Neuronal stem cell (in vitro differentiated cells): ENCODE measurements at regions not wholly inside any gene's neighbourhood (a gene's known extent, or its start where the extent isn't known, plus 50 kb on each side); places are given as distances from the start of the nearest gene placed in this dataset.

Experiments used
- DNase-seq: peaks from one replicate; pipeline ENCODE4 v3.0.0-alpha.2; 2013; ENCODE audit warnings: low spot score
- H2AFZ ChIP-seq: one replicate; pipeline ENCODE4 v1.6.1; 2013; ENCODE audit warnings: mild to moderate bottlenecking, low read length, inconsistent platforms
- H2AK5ac ChIP-seq: 2 replicates; pipeline ENCODE4 v1.6.1; 2013; ENCODE audit warnings: low read depth, mild to moderate bottlenecking, inconsistent platforms, low read length, moderate library complexity, mixed read lengths
- H2BK120ac ChIP-seq: 2 replicates; pipeline ENCODE4 v1.6.1; 2013; ENCODE audit warnings: low read depth, mild to moderate bottlenecking, inconsistent platforms, low read length, moderate library complexity, mixed read lengths
- H2BK12ac ChIP-seq: one replicate; pipeline ENCODE4 v1.6.1; 2013; ENCODE audit warnings: low read length, inconsistent platforms
- H2BK15ac ChIP-seq: 2 replicates; pipeline ENCODE4 v1.6.1; 2013; ENCODE audit warnings: mild to moderate bottlenecking, low read length, inconsistent platforms, mixed read lengths
- H2BK5ac ChIP-seq: one replicate; pipeline ENCODE4 v1.6.1; 2013; ENCODE audit warnings: inconsistent platforms, mild to moderate bottlenecking, low read length, moderate library complexity
- H3K14ac ChIP-seq: one replicate; pipeline ENCODE4 v1.6.1; 2013; ENCODE audit warnings: low read length, inconsistent platforms
- H3K18ac ChIP-seq: 2 replicates; pipeline ENCODE4 v1.6.1; 2013; ENCODE audit warnings: low read length, inconsistent platforms
- H3K23ac ChIP-seq: 2 replicates; pipeline ENCODE4 v1.6.1; 2013; ENCODE audit warnings: low read depth, mild to moderate bottlenecking, mixed read lengths, low read length, inconsistent platforms; ENCODE audit not compliant: poor library complexity
- H3K27ac ChIP-seq: replicated peaks from 3 replicates; pipeline ENCODE4 v1.5.1; 2013; ENCODE audit warnings: low read length, inconsistent platforms
- H3K27me3 ChIP-seq, 3 experiments: 2 replicates each; pipeline ENCODE4 v1.6.1; 2013; ENCODE audit warnings: low read length in 3 of 3, mild to moderate bottlenecking in 2 of 3, inconsistent platforms in 1 of 3, low read depth in 1 of 3, mixed read lengths in 1 of 3, moderate library complexity in 1 of 3; ENCODE audit not compliant: control insufficient read depth in 3 of 3, insufficient read depth in 3 of 3
- H3K36me3 ChIP-seq, 2 donors: replicated peaks in 1 of 2; 2 replicates each; pipeline ENCODE4 v1.6.1; 2013; ENCODE audit warnings: low read length in 2 of 2; ENCODE audit not compliant: control insufficient read depth in 2 of 2, insufficient read depth in 2 of 2
- H3K4ac ChIP-seq: 2 replicates; pipeline ENCODE4 v1.6.1; 2013; ENCODE audit warnings: inconsistent platforms, mild to moderate bottlenecking, low read length, moderate library complexity
- H3K4me1 ChIP-seq, 2 donors: 1 replicate in 1 of 2; 2 replicates in 1 of 2; pipeline ENCODE4 v1.6.1; 2013; ENCODE audit warnings: low read length in 2 of 2, low read depth in 1 of 2; ENCODE audit not compliant: control insufficient read depth in 2 of 2, insufficient read depth in 1 of 2
- H3K4me2 ChIP-seq: one replicate; pipeline ENCODE4 v1.6.1; 2013; ENCODE audit warnings: mild to moderate bottlenecking, low read length, inconsistent platforms; ENCODE audit not compliant: insufficient read depth, poor library complexity, severe bottlenecking
- H3K4me3 ChIP-seq, 2 donors: 2 replicates each; pipeline ENCODE4 v1.5.1; 2013; ENCODE audit warnings: low read length in 2 of 2, mild to moderate bottlenecking in 2 of 2, inconsistent platforms in 1 of 2, moderate library complexity in 1 of 2
- H3K79me1 ChIP-seq: one replicate; pipeline ENCODE4 v1.6.1; 2013; ENCODE audit warnings: low read depth, mild to moderate bottlenecking, inconsistent platforms, low read length, moderate library complexity
- H3K9ac ChIP-seq: one replicate; pipeline ENCODE4 v1.6.1; 2013; ENCODE audit warnings: mild to moderate bottlenecking, low read depth, low read length, inconsistent platforms; ENCODE audit not compliant: poor library complexity
- H3K9me3 ChIP-seq, 2 donors: replicated peaks in 1 of 2; 2 replicates each; pipeline versions ENCODE3 to v1.6.1; 2013; ENCODE audit warnings: low read length in 2 of 2, mild to moderate bottlenecking in 2 of 2, inconsistent platforms in 1 of 2, low read depth in 1 of 2, mixed read lengths in 1 of 2, moderate library complexity in 1 of 2; ENCODE audit not compliant: control insufficient read depth in 2 of 2, insufficient read depth in 1 of 2
- H4K8ac ChIP-seq: one replicate; pipeline ENCODE4 v1.6.1; 2013; ENCODE audit warnings: low read depth, mild to moderate bottlenecking, inconsistent platforms, low read length, moderate library complexity
- H4K91ac ChIP-seq: one replicate; pipeline ENCODE4 v1.6.1; 2013; ENCODE audit warnings: low read length, low read depth, mild to moderate bottlenecking, inconsistent platforms; ENCODE audit not compliant: poor library complexity
- WGBS, 2 donors: extraction: QIAGEN DNeasy Blood & Tissue Kit; methylation state at CpG; one replicate each; pipeline ENCODE4 v1.1.7; 2013; ENCODE audit warnings: missing lambda C conversion rate in 2 of 2, mixed read lengths in 1 of 2; ENCODE audit not compliant: insufficient read length in 2 of 2, insufficient replicate concordance in 1 of 2; ENCODE audit errors: extremely low coverage in 2 of 2; 5-methylcytosine and 5-hydroxymethylcytosine counted together

DNA sequence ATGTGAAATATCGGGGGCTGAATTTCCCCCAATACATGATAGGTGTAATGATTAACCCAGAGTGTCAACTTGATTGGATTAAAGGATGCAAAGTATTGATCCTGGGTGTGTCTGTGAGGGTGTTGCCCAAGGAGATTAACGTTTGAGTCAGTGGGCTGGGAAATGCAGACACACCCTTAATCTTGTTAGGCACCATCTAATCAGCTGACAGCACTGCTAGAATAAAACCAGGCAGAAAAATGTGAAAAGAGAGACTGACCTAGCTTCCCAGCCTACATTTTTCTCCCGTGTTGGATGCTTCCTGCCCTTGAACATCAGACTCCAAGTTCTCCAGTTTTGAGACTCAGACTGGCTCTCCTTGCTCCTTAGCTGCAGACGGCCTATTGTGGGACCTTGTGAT, 247.8 kb downstream of the OTOL1 start:
- Histone ChIP-seq H3K36me3 (no peaks in the 10 kb centered on the region), H3K4ac (no peak overlapping the region)

GRCh38 chr3:161745741-161746140, 249.1 kb downstream of the OTOL1 start:
- no peaks in the 10 kb centered on the region for H3K4me1 ChIP-seq
- no peak overlapping the region for H2BK12ac ChIP-seq
- DNase-seq = no peak
- no peak overlapping the region for H3K9ac ChIP-seq
- H3K4ac ChIP-seq = no peak overlapping the region
- H3K23ac ChIP-seq = no peak overlapping the region
- no peaks in the 10 kb centered on the region for H3K36me3 ChIP-seq
- H3K4me2 ChIP-seq = no peak overlapping the region
- H2AFZ ChIP-seq = no peak overlapping the region
- H4K91ac ChIP-seq = no peak overlapping the region
- no peak overlapping the region for H3K14ac ChIP-seq
- H3K4me3 ChIP-seq = no peak overlapping the region
- H2AK5ac ChIP-seq = no peak overlapping the region
- H2BK120ac ChIP-seq = no peak overlapping the region
- H2BK15ac ChIP-seq = no peak overlapping the region
- H2BK5ac ChIP-seq = no peak overlapping the region
- no peak overlapping the region for H4K8ac ChIP-seq
- H3K27me3 ChIP-seq = no peaks in the 10 kb centered on the region
- H3K27ac ChIP-seq = no peak overlapping the region
- H3K79me1 ChIP-seq = no peaks in the 10 kb centered on the region
- no peaks in the 10 kb centered on the region for H3K9me3 ChIP-seq
- H3K18ac ChIP-seq = no peak overlapping the region

More for the DNA sequence above, 247.8 kb downstream of the OTOL1 start:
- Histone ChIP-seq H3K4me3 (no peak overlapping the region), H3K14ac (no peak overlapping the region), H3K4me2 (no peak overlapping the region), H2BK12ac (no peak overlapping the region), H4K8ac (no peak overlapping the region), H3K4me1 (no peaks in the 10 kb centered on the region), H2AK5ac (no peak overlapping the region), H3K18ac (no peak overlapping the region), H4K91ac (no peak overlapping the region), H2BK120ac (no peak overlapping the region), H3K27ac (no peak overlapping the region), H3K79me1 (no peaks in the 10 kb centered on the region), H3K23ac (no peak overlapping the region), H3K27me3 (no peaks in the 10 kb centered on the region), H2BK5ac (no peak overlapping the region), H3K9me3 (no peaks in the 10 kb centered on the region), H2BK15ac (no peak overlapping the region), H3K9ac (no peak overlapping the region), H2AFZ (no peak overlapping the region)
- WGBS, 2 donors = no CpG with 5 or more reads among the region's 4 CpGs
- DNase-seq = no peak

GRCh38 chr3:161748049-161748448, 251.4 kb downstream of the OTOL1 start:
- H3K79me1 ChIP-seq = no peaks in the 10 kb centered on the region
- H3K4me2 ChIP-seq = no peak overlapping the region
- H3K9ac ChIP-seq = no peak overlapping the region
- H4K8ac ChIP-seq = no peak overlapping the region
- H3K27me3 ChIP-seq = no peaks in the 10 kb centered on the region
- H2AFZ ChIP-seq = no peak overlapping the region
- H3K14ac ChIP-seq = no peak overlapping the region
- no peak overlapping the region for H3K4ac ChIP-seq
- no peak overlapping the region for H2BK12ac ChIP-seq
- H3K36me3 ChIP-seq = no peaks in the 10 kb centered on the region
- H3K4me1 ChIP-seq = no peaks in the 10 kb centered on the region
- H2BK5ac ChIP-seq = no peak overlapping the region
- H3K4me3 ChIP-seq = no peak overlapping the region
- no peak overlapping the region for H3K27ac ChIP-seq
- no peak overlapping the region for H2BK120ac ChIP-seq
- H2BK15ac ChIP-seq = no peak overlapping the region
- DNase-seq = no peak
- no peak overlapping the region for H4K91ac ChIP-seq
- no peak overlapping the region for H2AK5ac ChIP-seq
- no peak overlapping the region for H3K23ac ChIP-seq
- H3K9me3 ChIP-seq = no peaks in the 10 kb centered on the region
- H3K18ac ChIP-seq = no peak overlapping the region

DNA sequence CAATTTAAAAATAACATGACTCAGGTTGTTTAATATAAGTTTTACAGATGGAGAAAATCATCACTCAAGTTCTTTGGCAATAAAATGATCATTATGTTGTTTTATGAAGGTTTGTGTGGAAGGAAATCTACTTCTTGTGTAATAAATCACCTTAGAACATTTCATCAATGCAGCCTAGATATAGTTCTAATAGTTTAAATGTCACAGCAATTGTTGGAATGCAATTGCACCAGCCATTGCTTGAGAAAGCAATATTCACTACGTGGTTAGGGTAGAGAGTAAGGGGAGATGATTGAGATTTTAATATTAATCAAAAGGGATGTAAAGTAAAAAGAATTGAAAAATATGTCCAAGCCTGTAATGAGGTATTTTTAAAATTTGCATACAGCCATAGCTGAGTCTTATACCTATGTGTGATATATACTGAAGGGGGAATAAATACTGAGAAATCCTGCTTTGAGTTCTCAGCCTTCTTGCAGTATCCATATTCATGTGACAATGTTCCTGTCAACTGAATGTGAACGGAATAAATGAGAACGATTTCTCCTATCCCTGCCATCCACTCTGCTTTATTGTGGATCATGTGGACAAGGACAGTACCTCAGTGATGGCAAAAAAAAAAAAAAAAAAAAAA, 257.9 kb downstream of the OTOL1 start:
- Histone ChIP-seq H3K14ac (no peak overlapping the region), H2BK15ac (no peak overlapping the region), H3K9me3 (no peaks in the 10 kb centered on the region), H3K4me3 (no peak overlapping the region), H2AK5ac (no peak overlapping the region), H2AFZ (no peak overlapping the region), H3K23ac (no peak overlapping the region), H4K91ac (no peak overlapping the region), H3K36me3 (no peaks in the 10 kb centered on the region), H2BK12ac (no peak overlapping the region), H3K4me2 (no peak overlapping the region), H3K9ac (no peak overlapping the region), H3K79me1 (no peaks in the 10 kb centered on the region), H2BK120ac (no peak overlapping the region), H3K4ac (no peak overlapping the region), H2BK5ac (no peak overlapping the region), H4K8ac (no peak overlapping the region), H3K27me3 (no peaks in the 10 kb centered on the region), H3K4me1 (no peaks in the 10 kb centered on the region), H3K27ac (no peak overlapping the region), H3K18ac (no peak overlapping the region)
- no peak for DNase-seq
- WGBS, 2 donors = 100% methylated on average over 1 of the region's 3 CpGs; no CpG with 5 or more reads in 1 of the 2 donors
